Duodenal mucosa (tissue), 2 donors: ENCODE measurements at regions not wholly inside any gene's neighbourhood (a gene's known extent, or its start where the extent isn't known, plus 50 kb on each side); places are given as distances from the start of the nearest gene placed in this dataset.
A peak's percentile ranks its signal among the peaks of the same experiment; 100 is the strongest.

Source experiments
- H3K27ac ChIP-seq: one replicate; pipeline ENCODE4 v1.7.0; 2013; ENCODE audit warnings: low read depth, low read length
- H3K27me3 ChIP-seq, 2 donors: one replicate each; pipeline ENCODE4 v1.7.0; 2013; ENCODE audit warnings: low read length in 2 of 2, control low read depth in 1 of 2; ENCODE audit not compliant: insufficient read depth in 2 of 2, control insufficient read depth in 1 of 2
- H3K36me3 ChIP-seq, 2 donors: one replicate each; pipeline ENCODE4 v1.7.0; 2013; ENCODE audit warnings: low read length in 2 of 2, control low read depth in 1 of 2; ENCODE audit not compliant: insufficient read depth in 2 of 2, control insufficient read depth in 1 of 2
- H3K4me1 ChIP-seq, 2 donors: one replicate each; pipeline ENCODE4 v1.7.0; 2013; ENCODE audit warnings: low read length in 2 of 2, control low read depth in 1 of 2; ENCODE audit not compliant: insufficient read depth in 2 of 2, control insufficient read depth in 1 of 2
- H3K4me3 ChIP-seq, 2 donors: one replicate each; pipeline ENCODE4 v1.7.0; 2013; ENCODE audit warnings: low read length in 2 of 2, low read depth in 1 of 2
- H3K9ac ChIP-seq, 2 donors: one replicate each; pipeline ENCODE4 v1.7.0; 2013; ENCODE audit warnings: low read length in 2 of 2, low read depth in 1 of 2
- H3K9me3 ChIP-seq, 2 donors: one replicate each; pipeline ENCODE4 v1.7.0; 2013; ENCODE audit warnings: low read length in 2 of 2, control low read depth in 1 of 2; ENCODE audit not compliant: control insufficient read depth in 1 of 2

DNA sequence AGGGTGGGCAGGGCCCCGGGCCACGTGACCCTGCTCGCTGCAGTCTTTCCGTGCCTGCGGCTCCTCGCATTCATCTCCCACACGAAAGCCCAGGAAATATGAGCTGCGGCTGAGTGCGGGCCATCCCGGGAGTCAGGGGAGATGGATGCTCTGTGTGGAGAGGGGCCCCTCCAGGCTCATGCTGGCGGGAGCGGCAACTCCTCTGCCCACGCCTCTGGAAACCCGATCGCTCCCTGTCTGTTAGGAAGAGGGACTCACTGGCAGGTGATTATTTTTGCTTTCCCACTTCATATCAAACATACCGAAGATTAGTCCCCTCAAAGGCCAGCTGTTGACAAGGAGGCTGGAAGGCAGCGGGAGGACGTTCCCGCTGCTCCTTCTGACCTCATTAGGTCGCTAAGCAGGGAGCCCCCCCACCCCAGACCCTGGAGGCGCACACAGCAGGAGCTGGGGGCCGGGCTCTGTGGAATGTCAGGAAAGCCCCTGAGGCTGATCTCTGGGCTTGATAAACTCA lies 228.5 kb downstream of the FOXL1 start:
- peaks cover 0 to 6% of the 10 kb centered on the region in 2 donors for H3K27me3 ChIP-seq
- H3K36me3 ChIP-seq: no peaks in the 10 kb centered on the region
- no peak overlapping the region for H3K9ac ChIP-seq
- H3K4me3 ChIP-seq: no peak overlapping the region
- H3K27ac ChIP-seq: no peak overlapping the region
- no peaks in the 10 kb centered on the region for H3K9me3 ChIP-seq
- no peaks in the 10 kb centered on the region for H3K4me1 ChIP-seq

DNA sequence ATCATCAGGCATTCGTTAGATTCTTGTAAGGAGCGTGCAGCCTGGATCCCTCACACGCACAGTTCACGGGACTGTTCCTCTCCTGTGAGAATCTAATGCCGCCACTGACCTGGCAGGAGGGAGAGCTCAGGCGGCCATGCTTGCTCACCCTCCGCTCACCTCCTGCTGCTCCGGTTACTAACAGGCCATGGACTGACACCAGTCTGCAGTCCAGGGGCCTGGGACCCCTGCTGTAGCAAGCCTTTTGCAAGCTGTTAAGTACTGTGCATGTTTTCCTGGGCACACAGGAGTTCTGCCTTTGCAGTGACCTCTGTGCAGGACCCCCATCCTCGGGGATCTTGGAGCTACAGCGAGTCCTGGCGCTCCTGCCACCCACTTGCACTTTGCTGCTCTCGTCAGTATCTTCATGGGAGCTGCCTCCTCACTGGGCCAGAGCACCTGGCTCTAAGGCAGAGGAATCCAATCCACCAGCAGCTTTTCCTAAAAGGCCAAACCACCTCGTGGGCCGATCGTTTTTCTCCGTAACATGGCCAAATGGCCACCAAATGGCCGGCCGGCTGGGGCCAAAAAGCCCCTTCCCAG lies 230.6 kb downstream of the FOXL1 start:
- Histone ChIP-seq H3K4me3 (no peak overlapping the region), H3K9ac (no peak overlapping the region), H3K9me3 (no peaks in the 10 kb centered on the region), H3K4me1 (no peaks in the 10 kb centered on the region), H3K36me3 (no peaks in the 10 kb centered on the region), H3K27ac (no peak overlapping the region), H3K27me3 (peaks cover 0 to 6% of the 10 kb centered on the region in 2 donors)

DNA sequence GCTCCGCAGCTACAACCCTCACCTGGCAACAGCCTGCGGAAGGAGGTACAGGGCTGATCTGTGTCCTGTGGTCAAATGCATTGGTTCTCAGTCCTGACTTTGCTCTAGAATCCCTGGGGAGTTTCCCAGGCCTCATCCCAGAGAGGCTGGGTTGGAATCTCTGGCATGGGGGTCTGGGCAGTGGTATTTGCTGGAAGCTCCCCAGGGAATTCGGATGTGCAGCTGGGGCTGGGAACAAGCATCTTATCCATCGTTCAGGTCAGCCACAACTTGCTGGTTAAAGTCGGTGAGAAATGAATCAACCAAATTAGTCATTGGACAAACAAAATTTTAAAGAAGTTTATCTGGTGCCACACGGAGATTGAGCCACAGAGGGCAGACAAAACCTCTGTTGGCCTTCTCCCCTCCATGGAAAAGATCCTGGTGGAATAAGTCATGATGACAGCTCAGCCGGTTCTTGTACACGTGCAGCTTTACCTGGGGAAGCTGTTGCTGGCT lies 231.2 kb downstream of the FOXL1 start:
- H3K27me3 ChIP-seq: peaks cover 0 to 6% of the 10 kb centered on the region in 2 donors

DNA sequence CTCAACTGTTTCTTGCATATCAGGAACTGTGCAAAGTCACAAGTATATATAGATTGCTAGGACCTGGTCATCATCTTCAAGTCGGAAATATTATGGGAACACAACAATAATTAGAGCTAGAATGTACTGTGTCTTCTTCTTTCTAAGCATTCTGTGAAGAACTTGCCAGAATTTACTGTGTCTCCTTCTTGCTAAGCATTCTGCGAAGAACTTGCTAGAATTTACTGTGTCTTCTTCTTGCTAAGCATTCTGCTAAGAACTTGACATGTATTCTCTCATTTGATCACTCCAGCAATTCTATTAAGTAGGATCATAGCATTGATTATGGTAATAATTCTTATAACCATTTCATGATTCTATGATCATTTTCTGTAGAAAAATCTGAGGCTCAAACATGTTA lies 231.7 kb downstream of the FOXL1 start:
- H3K27me3 ChIP-seq: peaks cover 0 to 6% of the 10 kb centered on the region in 2 donors
- no peaks in the 10 kb centered on the region for H3K9me3 ChIP-seq
- no peak overlapping the region for H3K27ac ChIP-seq
- H3K4me3 ChIP-seq: no peak overlapping the region
- no peak overlapping the region for H3K9ac ChIP-seq
- H3K4me1 ChIP-seq: no peaks in the 10 kb centered on the region
- H3K36me3 ChIP-seq: no peaks in the 10 kb centered on the region

More for the DNA sequence above, 231.2 kb downstream of the FOXL1 start:
- no peaks in the 10 kb centered on the region for H3K4me1 ChIP-seq
- H3K9ac ChIP-seq: no peak overlapping the region
- no peaks in the 10 kb centered on the region for H3K36me3 ChIP-seq
- no peak overlapping the region for H3K27ac ChIP-seq
- H3K4me3 ChIP-seq: no peak overlapping the region
- H3K9me3 ChIP-seq: no peaks in the 10 kb centered on the region

DNA sequence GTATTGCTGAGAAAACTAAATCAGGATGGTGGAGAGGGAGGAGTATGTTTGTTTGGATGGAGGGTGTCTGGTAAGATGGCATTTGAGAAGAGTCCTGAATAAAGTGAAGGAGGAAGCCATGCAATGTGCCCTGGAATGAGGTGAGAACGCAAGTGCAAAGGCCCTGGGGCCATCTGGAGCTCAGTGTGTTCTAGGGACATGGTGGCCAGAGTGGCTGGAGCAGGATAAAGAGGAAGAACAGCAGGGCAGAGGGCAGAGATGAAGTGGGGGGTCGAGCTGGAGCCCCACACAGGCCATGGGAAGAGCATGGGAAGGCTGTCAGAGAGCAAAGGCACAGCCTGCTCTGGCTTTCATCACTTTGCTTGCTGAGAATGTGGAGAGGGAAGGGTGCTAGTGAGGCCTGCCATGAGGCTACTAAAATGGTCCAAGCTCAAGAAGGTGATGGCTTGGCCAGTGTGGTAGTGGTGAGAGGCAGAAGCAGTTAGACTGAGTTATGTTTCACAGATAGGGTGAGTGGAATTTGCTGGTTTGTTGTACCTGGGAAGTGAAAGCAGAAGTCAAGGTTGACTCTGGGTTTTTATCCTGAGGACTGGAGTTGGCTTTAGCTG lies 234.1 kb downstream of the FOXL1 start:
- Histone ChIP-seq H3K9me3 (no peaks in the 10 kb centered on the region), H3K4me1 (no peaks in the 10 kb centered on the region), H3K9ac (no peak overlapping the region), H3K36me3 (no peaks in the 10 kb centered on the region), H3K4me3 (no peak overlapping the region), H3K27ac (no peak overlapping the region), H3K27me3 (peaks cover 3% of the 10 kb centered on the region in 2 donors)

DNA sequence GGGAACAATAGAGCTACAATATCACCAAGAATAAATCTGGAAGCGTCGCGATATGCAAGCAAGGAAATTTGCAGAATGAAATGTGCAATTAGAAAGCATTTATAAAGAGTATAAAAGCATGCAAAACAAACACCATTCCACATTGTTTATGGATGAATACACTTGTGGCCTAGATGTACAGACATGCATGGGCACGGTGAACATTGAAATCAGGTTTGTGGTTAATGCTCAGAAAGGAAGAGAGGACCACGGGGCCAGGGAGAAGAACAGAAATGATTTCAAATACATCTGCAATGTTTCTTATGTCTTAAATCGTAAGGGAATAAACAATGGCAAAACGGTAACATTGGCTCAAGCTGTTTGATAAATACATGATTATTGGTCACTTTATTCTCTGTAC lies 235.9 kb downstream of the FOXL1 start:
- H3K27ac ChIP-seq: no peak overlapping the region
- H3K9me3 ChIP-seq: no peaks in the 10 kb centered on the region
- H3K9ac ChIP-seq: no peak overlapping the region
- H3K36me3 ChIP-seq: no peaks in the 10 kb centered on the region
- peaks cover 0 to 8% of the 10 kb centered on the region in 2 donors for H3K27me3 ChIP-seq
- H3K4me3 ChIP-seq: no peak overlapping the region
- H3K4me1 ChIP-seq: no peaks in the 10 kb centered on the region

DNA sequence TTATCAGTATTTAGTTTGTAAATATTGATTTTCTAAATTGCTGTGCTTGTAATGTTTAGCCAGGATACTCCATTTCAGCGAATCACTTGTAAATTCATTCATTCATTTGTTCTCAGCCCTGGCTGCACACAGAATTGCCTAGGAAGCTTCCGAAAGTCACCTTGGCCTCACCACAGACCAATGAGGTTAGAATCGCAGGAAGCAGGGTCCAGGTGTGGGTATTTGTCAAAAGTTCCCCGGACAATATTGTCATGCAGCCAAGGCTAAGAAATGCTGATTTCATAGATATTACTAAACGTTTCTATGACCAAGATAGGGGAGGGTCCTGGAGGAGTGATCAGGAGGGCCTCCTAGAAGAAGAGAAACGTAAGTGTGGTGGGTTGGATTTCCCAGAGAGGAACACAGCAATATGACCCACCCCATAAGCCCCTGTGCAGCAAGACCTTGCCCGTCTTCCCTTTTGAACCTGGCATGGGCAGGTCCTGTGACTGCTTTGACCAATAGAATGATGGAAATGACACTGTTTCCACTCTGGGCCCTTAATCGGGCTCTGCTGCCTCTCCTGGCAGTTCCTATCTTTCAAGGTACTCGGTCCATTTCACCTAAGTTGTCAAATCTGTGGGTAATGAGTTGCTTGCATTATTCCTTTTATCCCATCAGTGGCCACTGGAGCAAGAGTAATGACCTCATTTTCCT lies 238.7 kb downstream of the FOXL1 start:
- H3K4me1 ChIP-seq: no peaks in the 10 kb centered on the region
- H3K36me3 ChIP-seq: no peaks in the 10 kb centered on the region
- peaks cover 0 to 8% of the 10 kb centered on the region in 2 donors for H3K27me3 ChIP-seq
- H3K9ac ChIP-seq: no peak overlapping the region
- H3K4me3 ChIP-seq: no peak overlapping the region
- no peaks in the 10 kb centered on the region for H3K9me3 ChIP-seq
- H3K27ac ChIP-seq: no peak overlapping the region

DNA sequence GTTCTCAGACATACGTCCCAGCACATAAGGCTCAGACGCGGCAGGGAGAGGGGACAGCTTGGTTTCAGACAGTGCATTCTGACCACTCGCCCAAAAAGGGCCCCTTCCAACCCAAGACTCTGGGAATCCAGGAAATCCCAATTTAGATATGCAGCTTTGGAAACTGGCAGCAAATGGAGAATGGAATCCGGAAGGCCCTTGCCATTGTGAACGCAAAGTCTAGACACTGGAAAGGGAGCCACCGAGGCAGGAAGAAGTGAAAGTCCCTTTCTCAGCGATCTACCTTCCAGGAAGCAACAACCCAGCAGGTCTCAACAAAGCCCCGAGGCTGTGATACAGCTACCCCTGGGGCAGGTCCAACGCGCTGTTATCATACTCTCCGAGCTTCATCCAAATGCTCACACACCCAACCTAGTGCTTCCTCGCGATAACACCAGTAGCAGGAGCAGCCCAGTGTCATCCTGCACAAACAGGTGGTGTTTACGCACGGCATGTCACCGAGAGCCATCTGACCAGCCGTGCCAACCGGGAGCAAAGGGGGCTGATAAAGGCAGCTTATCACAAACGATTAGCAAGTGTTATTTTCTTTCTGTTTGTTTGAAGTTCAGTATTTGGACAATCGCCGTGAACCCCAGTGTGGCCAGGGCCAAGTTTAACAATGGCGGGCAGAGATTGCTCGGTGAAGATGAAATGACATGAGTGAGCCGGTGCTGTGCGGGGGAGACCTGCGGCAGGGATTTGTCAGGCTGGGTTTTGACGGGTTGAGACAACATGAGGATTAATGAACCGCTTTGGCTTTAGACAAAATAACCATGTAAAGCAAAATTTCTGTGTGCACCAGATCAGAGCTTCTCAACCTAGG lies 240.6 kb downstream of the FOXL1 start:
- H3K4me3 ChIP-seq: peak overlapping the region in 1 of 2 donors; percentile 22
- no peak overlapping the region for H3K9ac ChIP-seq
- no peak overlapping the region for H3K27ac ChIP-seq
- peaks cover 0 to 8% of the 10 kb centered on the region in 2 donors for H3K27me3 ChIP-seq
- H3K4me1 ChIP-seq: no peaks in the 10 kb centered on the region
- H3K9me3 ChIP-seq: no peaks in the 10 kb centered on the region
- H3K36me3 ChIP-seq: no peaks in the 10 kb centered on the region

DNA sequence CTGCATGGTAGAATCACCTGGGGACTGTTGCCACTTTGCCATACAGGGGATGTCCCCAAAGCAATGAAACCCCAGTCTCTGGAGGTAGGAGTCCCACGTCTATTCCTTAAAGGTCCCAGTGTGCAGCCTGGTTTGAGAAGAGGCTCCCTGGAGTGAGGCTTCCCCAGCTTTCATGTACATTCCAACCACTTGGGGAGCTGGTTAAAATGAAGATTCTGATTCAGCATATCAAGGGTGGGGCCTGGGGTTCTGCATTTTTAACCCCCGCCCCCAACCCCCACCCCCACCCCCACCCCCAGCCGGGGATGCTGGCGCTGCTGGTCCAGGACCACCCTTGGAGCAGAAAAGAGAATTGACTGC lies 241.2 kb downstream of the FOXL1 start:
- Histone ChIP-seq H3K36me3 (no peaks in the 10 kb centered on the region), H3K9ac (no peak overlapping the region), H3K9me3 (no peaks in the 10 kb centered on the region), H3K27me3 (peaks cover 4 to 8% of the 10 kb centered on the region in 2 donors), H3K4me1 (no peaks in the 10 kb centered on the region), H3K4me3 (no peak overlapping the region), H3K27ac (no peak overlapping the region)
